Stimulated activated CD8-positive, alpha-beta memory T cell treated with anti-CD3 and anti-CD28 coated beads, Interleukin-15, amount 100 ng/mL, for 1 hour (primary cell): ENCODE measurements at regions not wholly inside any gene's neighbourhood (a gene's known extent, or its start where the extent isn't known, plus 50 kb on each side); places are given as distances from the start of the nearest gene placed in this dataset.

Source experiments
- DNase-seq: peaks from one replicate; pipeline ENCODE4 v3.0.0-alpha.2; 2020; ENCODE audit warnings: low read depth

DNA sequence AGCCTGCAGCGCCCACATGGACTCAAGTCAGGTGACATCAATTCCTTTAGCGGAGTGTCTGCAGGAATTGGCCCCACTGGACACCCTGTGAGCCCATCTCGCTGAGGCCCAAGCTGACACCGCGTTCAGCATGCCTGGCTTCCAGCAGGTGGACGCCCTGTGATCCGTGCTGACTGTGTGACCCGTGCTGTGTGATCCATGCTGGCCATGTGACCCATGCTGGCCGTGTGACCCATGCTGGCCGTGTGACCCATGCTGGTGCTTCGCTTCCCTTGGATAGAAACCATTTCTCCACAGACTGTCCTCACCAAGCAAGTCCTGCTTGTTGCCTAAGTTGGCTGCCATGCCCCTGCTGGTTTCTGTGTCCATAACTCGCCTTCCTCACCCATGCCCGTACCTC lies 392.1 kb downstream of the BRD1 start:
- no peak for DNase-seq

- DNase-seq = no peak
These were observed 393.7 kb downstream of the BRD1 start for GRCh38 chr22:49433717-49434611.

DNA sequence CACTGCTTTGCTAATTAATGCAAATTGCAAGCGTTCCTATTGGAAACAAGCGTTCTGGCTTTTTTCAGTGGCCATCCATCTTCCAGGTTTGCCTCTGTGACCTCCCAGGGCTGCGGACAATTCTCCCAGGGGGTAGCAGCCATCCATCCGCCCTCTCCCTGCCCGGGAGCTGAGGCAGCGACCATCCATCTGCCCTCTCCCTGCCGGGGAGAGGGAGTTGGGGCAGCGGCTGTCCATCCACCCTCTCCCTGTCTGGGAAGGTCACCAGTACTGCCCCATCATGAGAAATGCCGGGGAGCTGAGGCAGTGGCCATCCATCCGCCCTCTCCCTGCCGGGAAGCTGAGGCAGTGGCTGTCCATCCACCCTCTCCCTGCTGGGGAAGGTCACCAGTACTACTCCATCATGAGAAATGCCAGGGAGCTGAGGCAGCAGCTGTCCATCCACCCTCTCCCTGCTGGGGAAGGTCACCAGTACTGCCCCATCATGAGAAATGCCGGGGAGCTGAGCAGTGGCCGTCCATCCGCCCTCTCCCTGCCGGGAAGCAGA lies 394.7 kb downstream of the BRD1 start:
- no peak for DNase-seq

DNA sequence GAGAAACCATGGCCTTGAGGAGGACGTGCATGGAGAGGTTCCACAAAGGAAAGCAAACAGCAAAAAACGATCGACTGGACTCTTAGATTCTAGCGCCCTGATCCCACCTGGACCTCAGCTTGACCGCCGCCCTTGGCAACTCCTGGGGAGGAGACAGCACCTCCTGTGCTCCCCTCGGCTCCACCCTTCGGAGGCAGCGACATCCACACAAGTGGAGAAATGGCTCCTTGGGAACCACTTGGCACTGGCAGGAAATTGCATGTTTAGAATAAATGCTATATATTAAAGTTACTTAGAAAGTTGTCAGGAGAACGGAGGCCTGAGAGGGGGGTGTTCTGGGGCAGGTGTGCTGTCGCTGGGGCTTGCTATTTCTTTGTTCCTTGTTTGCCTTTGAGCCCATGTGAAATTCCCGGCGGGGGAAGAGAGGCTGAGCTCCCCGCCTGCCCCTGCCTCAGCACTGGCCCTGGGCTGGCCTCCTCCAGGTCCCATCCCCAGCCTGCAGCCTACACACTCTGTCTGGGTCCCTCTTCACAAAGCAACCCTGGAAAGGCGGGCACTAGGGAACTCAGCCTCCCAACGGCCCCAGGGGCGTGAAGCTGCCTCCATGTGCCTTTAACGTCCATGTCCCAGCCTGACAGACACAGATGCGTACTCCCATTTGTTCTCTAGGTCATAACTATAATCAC lies 395.3 kb downstream of the BRD1 start:
- no peak for DNase-seq

- no peak for DNase-seq
These were observed 396.1 kb downstream of the BRD1 start for GRCh38 chr22:49431551-49431950.

DNA sequence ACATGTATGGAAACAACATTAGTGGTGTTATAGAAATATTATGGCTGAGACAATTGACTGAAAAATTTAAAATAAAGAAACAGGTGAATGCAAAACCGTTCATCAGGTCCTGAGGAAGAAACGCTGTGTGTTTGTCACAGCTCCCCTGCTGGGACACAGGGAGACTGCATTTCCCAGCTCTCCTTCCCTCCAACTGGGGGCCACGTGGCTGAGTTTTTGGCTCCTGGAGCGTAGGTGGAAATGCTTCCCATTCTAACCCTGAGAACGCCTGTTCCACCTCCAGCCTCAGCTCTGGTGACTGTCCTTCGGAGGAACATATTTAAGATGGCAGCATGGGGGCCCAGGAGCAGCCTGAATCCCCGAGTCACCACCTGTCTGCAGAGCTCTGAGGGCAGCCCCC lies 398.6 kb downstream of the BRD1 start:
- DNase-seq = no peak

DNA sequence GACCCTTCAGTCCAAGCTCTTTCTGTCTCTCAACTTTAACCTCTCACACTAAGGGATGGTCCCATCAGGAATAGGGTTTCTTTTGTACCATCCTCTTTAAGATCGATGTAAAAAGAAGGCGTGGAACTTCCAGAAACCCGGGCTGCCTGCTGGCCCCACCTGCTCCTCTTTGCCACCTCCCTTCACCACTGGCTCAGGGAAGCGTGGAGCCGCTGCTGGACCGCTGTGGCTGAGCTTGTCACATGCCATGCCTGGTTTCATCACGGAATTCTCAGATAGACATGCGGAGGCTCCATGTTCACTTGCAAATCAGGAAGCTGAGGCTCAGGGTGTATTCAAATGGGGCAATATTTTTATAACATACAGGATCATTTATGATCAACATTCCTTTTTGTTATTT lies 399.7 kb downstream of the BRD1 start:
- DNase-seq = no peak

- DNase-seq = no peak
These were observed 400.3 kb downstream of the BRD1 start for GRCh38 chr22:49427341-49427740.

- DNase-seq = no peak
These were observed 400.9 kb downstream of the BRD1 start for GRCh38 chr22:49426618-49427266.

DNA sequence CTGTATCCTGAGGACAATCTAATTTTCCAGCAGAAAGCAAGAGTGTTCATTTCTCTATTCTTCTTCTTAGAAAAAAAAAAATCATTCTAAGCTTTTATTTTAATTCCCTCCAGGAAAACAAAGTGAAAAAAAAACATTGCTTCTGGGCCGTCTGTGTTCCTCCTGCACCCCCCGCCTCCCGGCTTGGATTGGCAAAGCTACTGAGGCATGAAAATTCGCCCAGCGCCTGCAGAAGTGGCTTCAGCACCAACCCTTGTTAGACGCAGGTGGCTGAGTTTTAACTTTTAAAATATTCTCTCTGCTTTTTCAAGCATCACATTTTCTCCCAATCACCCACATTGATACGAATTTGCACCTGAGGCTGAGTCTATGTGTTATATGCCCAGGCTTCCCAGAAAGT lies 401.6 kb downstream of the BRD1 start:
- no peak for DNase-seq

DNA sequence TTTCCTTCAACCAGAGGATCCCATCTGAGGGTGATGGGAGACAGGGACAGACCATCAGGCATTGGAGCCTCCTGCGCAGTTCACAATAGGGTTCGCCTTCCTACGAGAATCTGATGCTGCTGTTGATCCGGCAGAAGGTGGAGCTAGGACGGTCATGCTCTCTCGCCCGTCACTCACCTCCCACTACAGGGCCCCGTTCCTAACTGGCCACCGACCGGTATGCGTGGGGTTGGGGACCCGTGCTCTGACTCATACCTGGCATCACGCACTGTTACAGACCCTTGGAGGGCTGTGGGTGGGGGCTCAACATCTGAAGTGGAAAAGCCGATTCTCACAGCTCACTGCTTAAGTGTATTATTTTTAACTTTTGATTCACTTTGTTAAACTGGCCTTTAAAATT lies 402.3 kb downstream of the BRD1 start:
- no peak for DNase-seq

GRCh38 chr22:49424893-49425270 lies 402.8 kb downstream of the BRD1 start:
- DNase-seq = no peak

GRCh38 chr22:49423125-49423650 lies 404.5 kb downstream of the BRD1 start:
- no peak for DNase-seq

GRCh38 chr22:49422701-49423100 lies 405.0 kb downstream of the BRD1 start:
- DNase-seq = no peak

GRCh38 chr22:49420651-49421050 lies 407.0 kb downstream of the BRD1 start:
- no peak for DNase-seq

- no peak for DNase-seq
These were observed 408.0 kb downstream of the BRD1 start for GRCh38 chr22:49419661-49420060.

- DNase-seq = no peak
These were observed 408.7 kb downstream of the BRD1 start for GRCh38 chr22:49418943-49419342.

DNA sequence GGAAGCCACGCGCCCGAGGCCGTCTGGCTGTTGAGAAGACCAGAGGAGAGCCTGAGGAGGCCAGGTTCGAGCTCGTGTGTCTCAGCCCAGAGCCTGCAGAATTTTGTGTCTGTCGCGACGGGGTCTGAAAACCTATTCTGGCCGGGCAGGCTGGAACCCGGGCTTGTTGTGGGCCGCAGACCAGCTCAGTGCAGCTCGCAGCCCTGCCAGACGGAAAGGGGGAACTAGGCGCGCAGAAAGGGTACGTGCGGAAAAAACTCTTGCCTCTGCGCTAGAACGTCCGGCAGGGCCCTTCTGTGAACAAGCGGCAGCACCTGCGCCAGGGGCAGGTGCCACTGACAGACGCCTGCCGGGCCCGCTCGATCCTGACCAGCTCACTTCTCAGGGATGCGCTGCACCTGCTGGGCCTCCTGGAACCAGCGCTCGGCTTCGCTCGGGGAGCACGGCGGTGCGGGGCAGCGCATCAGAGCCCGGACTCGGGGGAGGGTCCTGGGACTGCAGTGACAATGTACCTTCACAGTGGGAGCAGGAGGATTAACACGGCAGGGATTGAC lies 409.3 kb downstream of the BRD1 start:
- no peak for DNase-seq

DNA sequence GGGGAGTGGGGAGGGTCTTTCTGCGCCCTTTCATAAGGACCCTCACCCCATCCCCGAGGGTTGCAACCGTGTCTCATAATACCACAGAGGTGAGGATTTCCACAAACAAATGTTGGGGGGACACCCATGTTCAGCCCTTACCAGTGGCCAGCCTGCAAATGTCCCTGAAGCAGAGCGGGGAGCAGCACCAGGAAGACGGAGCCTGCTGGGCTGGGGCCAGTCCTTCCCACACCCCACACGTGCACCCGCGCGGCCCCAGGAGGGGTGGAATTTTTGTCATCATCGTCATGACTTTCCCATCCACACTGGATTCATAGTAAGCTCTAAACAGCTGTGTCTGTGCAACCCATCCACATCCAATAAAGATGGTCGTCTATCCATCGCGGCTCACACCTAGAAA lies 409.8 kb downstream of the BRD1 start:
- no peak for DNase-seq

DNA sequence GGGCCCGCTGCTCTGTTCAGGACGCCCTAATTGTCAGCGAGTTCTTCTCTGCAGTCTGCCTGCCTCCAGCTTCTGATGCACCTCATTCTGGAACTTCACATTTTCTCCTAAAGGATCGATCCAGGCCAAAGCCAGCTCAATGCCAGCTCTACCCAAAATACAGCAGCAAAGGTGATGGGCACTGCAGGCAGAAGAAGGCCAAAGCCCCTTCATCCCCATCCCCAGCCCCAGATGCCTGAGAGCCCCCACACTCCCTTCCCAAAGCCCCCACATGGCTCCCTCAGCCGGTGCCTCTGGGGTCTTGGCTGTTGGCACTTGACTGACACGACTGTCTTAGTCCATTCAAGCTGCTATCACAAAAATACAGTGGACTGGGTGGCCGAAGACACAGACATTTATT lies 410.3 kb downstream of the BRD1 start:
- DNase-seq = no peak

- DNase-seq = no peak
These were observed 412.3 kb downstream of the BRD1 start for GRCh38 chr22:49415151-49415951.
